Stimulated activated CD8-positive, alpha-beta memory T cell treated with anti-CD3 and anti-CD28 coated beads, Interleukin-4, amount 100 ng/mL, for 4 hours (primary cell): ENCODE measurements at regions not wholly inside any gene's neighbourhood (a gene's known extent, or its start where the extent isn't known, plus 50 kb on each side); places are given as distances from the start of the nearest gene placed in this dataset.
"Not testable (repeated sequence)": the region's sequence is repeated elsewhere in the genome, so short reads cannot be mapped to it uniquely, and the experiment has no call there.

ENCODE experiments used
- DNase-seq, 2 donors: peaks; one replicate each; pipeline ENCODE4 v3.0.0-alpha.2; 2020; ENCODE audit warnings: low read depth in 2 of 2, low spot score in 1 of 2

- no peak for DNase-seq
Measured at GRCh38 chr20:60167812-60168211, 209.6 kb downstream of the CDH26 start.

GRCh38 chr20:60168963-60169362 is 210.7 kb downstream of the CDH26 start:
- no peak for DNase-seq

- DNase-seq, result no peak
Measured at GRCh38 chr20:60170116-60170515, 211.9 kb downstream of the CDH26 start.

GRCh38 chr20:60171313-60171712 is 213.1 kb downstream of the CDH26 start:
- DNase-seq, result no peak

- DNase-seq, result no peak
Measured at GRCh38 chr20:60171738-60172137, 213.5 kb downstream of the CDH26 start.

GRCh38 chr20:60172346-60172984 is 214.2 kb downstream of the CDH26 start:
- DNase-seq, result no peak

GRCh38 chr20:60177080-60177479 is 218.9 kb downstream of the CDH26 start:
- no peak for DNase-seq

- no peak for DNase-seq
Measured at GRCh38 chr20:60180986-60181385, 222.8 kb downstream of the CDH26 start.

GRCh38 chr20:60186412-60186811 is 228.2 kb downstream of the CDH26 start:
- no peak for DNase-seq

- DNase-seq, result no peak
Measured at GRCh38 chr20:60187683-60188082, 229.5 kb downstream of the CDH26 start.

- no peak for DNase-seq
Measured at GRCh38 chr20:60191014-60191413, 232.8 kb downstream of the CDH26 start.

GRCh38 chr20:60192326-60192725 is 234.1 kb downstream of the CDH26 start:
- no peak for DNase-seq

- DNase-seq, result not testable (repeated sequence)
Measured at GRCh38 chr20:60199132-60199531, 240.9 kb downstream of the CDH26 start.

- DNase-seq, result no peak
Measured at GRCh38 chr20:60199866-60200265, 241.6 kb downstream of the CDH26 start.

- no peak for DNase-seq
Measured at GRCh38 chr20:60200305-60200918, 242.2 kb downstream of the CDH26 start.

GRCh38 chr20:60201198-60201835 is 243.1 kb downstream of the CDH26 start:
- DNase-seq, result no peak

GRCh38 chr20:60202046-60202445 is 243.8 kb downstream of the CDH26 start:
- no peak for DNase-seq

- no peak for DNase-seq
Measured at GRCh38 chr20:60203451-60203850, 245.2 kb downstream of the CDH26 start.

- no peak for DNase-seq
Measured at GRCh38 chr20:60204601-60205000, 246.4 kb downstream of the CDH26 start.

GRCh38 chr20:60206259-60206658 is 248.0 kb downstream of the CDH26 start:
- no peak for DNase-seq

- DNase-seq, result no peak
Measured at GRCh38 chr20:60209048-60209447, 250.8 kb downstream of the CDH26 start.

- DNase-seq, result peak; percentile 6 to 43
Measured at GRCh38 chr20:60210779-60211617, 252.8 kb downstream of the CDH26 start.
